ENCODE measurements at regions not wholly inside any gene's neighbourhood (a gene's known extent, or its start where the extent isn't known, plus 50 kb on each side); places are given as distances from the start of the nearest gene placed in this dataset.

GRCh38 chr4:35690271-35690670 is 554.0 kb downstream of the ARAP2 start:
- no peak for DNase-seq

- DNase-seq: no peak
Observed at GRCh38 chr4:35695003-35695402, 549.3 kb downstream of the ARAP2 start.

GRCh38 chr4:35695421-35695820 is 548.9 kb downstream of the ARAP2 start:
- DNase-seq: no peak

- DNase-seq: no peak
Observed at GRCh38 chr4:35697210-35697736, 547.0 kb downstream of the ARAP2 start.

GRCh38 chr4:35700663-35701062 is 543.7 kb downstream of the ARAP2 start:
- no peak for DNase-seq

- DNase-seq: no peak
Observed at GRCh38 chr4:35709080-35709479, 535.2 kb downstream of the ARAP2 start.

- DNase-seq: no peak
Observed at GRCh38 chr4:35710343-35710742, 534.0 kb downstream of the ARAP2 start.

GRCh38 chr4:35711127-35711526 is 533.2 kb downstream of the ARAP2 start:
- DNase-seq: no peak

- DNase-seq: no peak
Observed at GRCh38 chr4:35723973-35724372, 520.3 kb downstream of the ARAP2 start.

- no peak for DNase-seq
Observed at GRCh38 chr4:35725131-35725530, 519.2 kb downstream of the ARAP2 start.

- peak in 1 of 2 donors; percentile 1 for DNase-seq
Observed at GRCh38 chr4:35730414-35730813, 513.9 kb downstream of the ARAP2 start.

GRCh38 chr4:35734381-35735098 is 509.8 kb downstream of the ARAP2 start:
- no peak for DNase-seq

- no peak for DNase-seq
Observed at GRCh38 chr4:35739308-35739707, 505.0 kb downstream of the ARAP2 start.

- DNase-seq: no peak
Observed at GRCh38 chr4:35754047-35754446, 490.3 kb downstream of the ARAP2 start.

- no peak for DNase-seq
Observed at GRCh38 chr4:35757836-35758235, 486.5 kb downstream of the ARAP2 start.

GRCh38 chr4:35760807-35761206 is 483.5 kb downstream of the ARAP2 start:
- DNase-seq: no peak

- DNase-seq: no peak
Observed at GRCh38 chr4:35771571-35771970, 472.7 kb downstream of the ARAP2 start.

- no peak for DNase-seq
Observed at GRCh38 chr4:35772291-35772690, 472.0 kb downstream of the ARAP2 start.

GRCh38 chr4:35789899-35790574 is 454.3 kb downstream of the ARAP2 start:
- no peak for DNase-seq

- DNase-seq: no peak
Observed at GRCh38 chr4:35793045-35793722, 451.1 kb downstream of the ARAP2 start.

GRCh38 chr4:35793766-35794165 is 450.5 kb downstream of the ARAP2 start:
- no peak for DNase-seq

GRCh38 chr4:35800669-35801068 is 443.6 kb downstream of the ARAP2 start:
- no peak for DNase-seq

- no peak for DNase-seq
Observed at GRCh38 chr4:35802644-35803043, 441.7 kb downstream of the ARAP2 start.
